HUDEP-2 (cell line): ENCODE measurements at regions not wholly inside any gene's neighbourhood (a gene's known extent, or its start where the extent isn't known, plus 50 kb on each side); places are given as distances from the start of the nearest gene placed in this dataset.
A peak's percentile ranks its signal among the peaks of the same experiment; 100 is the strongest.
"Not testable (repeated sequence)": the region's sequence is repeated elsewhere in the genome, so short reads cannot be mapped to it uniquely, and the experiment has no call there.

Experiments
- DNase-seq, 76 experiments: peaks; one replicate each; lab custom pipeline; 2025; ENCODE audit not compliant: unreplicated experiment in 76 of 76; lab: John Stamatoyannopoulos, UW

DNA sequence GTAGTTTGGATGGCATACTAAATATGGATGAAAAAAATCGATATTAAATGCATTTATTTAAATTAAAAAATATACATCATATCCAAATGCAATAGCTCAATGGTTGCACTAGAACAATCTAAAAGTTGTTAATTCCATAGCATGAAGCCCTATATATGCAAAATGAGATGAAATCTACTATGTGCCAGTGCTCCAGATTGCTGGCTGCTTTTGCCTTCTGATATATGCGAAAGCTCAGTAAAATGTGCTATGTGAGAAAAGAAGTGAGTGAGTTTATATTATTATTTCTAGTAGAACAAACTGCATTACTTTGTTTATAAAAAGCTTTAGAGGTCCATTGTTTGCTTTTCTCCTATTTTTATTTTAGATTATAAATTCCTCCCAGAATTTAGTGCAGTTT is 186.7 kb downstream of the MAT2B start:
- DNase-seq, result no peak

DNA sequence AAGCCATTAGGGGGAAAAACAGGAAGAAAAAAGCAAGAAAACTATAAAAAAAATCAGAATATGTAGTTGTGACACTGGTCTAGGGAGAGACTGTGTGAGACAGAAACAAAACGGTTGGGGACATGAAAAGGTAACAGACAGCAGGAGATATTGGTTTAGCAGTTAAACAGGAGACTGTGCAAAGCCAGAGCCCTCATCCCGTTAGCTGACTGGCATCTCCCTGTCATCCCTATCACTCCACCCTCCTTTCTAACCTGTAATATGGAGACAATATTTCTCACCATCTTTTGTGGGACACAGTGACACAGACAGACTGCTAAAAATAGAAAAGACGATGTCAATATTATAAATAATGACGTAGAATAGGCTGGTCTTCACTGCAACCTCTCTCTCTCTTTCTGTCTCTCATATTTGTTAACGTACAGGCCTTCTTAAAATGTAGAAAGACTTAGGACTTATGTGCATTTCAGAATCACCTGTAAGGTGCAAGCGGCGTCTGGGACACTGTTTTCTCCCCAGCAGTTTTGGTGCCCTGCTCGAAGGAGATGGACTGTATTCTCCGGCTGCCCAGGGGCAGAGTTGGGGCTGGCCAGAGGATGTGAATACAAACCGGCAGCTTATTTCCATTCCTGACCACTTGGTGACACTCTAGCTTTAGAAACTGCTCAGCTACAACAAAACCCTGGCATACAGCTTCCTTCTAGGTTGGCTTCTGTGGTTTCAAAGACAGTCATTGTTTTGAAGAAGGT is 190.6 kb downstream of the MAT2B start:
- DNase-seq, result peak in 11 of 76 experiments; percentile 2 to 44 (median 15)

DNA sequence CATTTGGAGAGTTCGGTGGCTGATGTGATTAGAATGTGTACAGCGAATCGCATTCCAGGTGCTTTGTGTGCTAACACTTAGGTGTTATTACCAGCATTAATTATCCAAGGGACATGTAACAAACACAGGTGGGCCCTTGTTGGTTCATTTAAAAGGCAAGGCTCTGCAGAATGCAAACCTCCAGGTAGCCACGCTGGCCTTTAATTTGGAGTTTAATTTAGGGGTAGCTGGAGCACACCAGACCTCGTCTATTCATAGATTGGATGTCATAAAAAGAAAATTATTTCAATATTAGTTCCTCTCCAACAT is 191.1 kb downstream of the MAT2B start:
- DNase-seq, result peak in 1 of 76 experiments; percentile 1

DNA sequence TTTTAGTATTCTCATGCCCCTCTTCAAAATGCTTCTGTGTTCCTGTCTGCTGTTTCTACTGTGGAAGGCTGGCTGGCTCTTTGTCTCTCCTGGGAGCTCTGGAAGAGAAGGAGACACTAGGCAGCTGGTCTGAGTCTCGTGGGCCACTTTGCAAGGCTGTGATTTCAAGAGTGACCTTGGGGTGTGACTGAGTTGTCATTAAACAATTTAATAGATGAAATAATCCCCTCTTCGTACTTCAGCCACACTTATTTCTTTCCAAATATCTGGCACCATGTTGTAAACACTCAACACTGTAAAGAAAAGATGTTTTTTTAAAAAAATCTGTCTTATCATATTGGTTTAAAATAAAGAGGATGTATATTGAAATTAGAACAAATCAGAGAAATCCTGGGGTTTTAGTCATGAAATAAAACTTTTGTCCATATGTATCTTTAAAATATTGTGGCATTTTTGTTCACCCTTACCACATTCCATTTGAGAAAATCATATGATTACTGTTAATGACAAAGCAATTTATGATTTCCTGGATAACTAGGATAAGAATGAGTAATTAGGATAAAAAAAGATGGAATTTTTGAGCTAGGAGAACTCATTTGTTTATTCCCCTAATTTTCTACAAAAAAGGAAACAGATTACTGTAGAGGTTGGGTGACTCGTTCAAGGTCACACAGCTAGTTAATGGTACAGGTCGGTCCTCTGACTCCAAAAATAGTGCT is 200.8 kb downstream of the MAT2B start:
- no peak for DNase-seq

DNA sequence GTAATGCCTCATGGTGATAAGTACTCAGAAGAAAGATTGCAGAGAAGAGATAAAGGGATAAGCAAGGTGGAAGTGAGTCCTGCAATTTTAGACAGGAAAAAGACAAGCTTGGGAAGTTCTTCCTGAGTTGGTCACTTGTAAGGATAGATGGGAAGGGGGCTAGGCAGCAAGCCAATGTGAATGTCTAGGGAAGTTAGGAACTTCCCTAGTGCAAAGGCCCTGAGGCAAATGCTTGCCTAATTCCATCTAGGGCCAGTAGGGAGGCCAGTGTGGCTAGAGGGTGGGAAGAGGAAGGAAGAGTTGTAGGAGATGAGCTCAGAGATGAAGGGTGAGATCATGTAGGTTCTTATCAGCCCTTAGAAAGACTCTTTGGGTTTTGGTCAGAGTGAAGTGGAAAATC is 206.6 kb downstream of the MAT2B start:
- no peak for DNase-seq

DNA sequence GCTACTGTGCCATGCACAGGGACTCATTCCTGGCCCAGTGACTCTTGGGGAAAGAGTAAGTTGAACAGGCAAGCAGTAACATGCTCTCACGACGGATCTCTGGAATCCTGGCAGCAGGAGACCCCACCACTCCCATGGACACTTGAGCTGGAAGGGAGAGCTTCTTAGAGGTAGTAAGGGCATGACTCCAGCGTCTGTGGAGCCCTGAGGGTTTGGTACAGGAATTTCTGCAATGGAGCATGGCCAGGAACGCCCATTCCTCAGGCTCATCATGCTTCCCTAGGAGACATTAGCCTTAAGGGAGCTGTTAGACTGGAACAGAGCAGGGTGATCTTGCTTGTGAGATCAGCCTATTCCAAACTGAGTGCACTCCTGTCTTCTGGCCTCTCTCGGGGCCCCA is 212.9 kb downstream of the MAT2B start:
- DNase-seq, result no peak

DNA sequence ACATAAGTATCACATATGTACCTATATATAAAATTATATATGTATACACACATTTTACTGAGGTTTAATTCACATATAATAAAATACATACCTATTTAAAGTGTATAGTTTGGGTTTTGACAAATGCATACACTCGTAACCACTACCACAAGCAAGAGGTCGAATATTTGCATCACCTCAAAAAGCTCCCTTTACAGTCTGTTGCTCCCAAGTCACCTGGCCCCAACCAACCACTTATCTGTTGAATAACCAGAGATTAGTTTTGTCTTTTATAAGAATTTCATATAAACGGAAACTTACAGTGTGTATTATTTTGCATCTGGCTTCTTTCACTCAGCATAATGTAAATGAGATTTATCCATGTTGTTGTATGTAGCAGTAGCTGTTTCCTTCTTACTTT is 218.9 kb downstream of the MAT2B start:
- no peak for DNase-seq

DNA sequence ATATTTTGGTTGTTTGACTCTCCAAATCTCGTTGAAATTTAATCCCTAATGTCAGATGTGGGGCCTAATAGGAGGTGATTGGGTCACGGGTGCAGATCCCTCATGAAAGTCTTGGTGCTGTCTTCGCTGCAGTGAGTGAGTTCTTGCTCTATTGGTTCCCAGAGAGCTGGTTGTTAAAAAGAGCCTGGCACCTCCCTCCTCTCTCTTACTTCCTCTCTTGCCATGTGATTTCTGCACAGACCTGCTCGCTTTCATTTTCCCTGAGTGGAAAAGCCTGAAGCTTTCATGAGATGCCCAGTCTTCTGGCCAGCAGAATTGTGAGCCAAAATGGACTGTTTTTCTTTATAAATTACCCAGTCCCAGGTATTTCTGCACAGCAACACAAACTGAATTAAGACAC is 221.6 kb downstream of the MAT2B start:
- no peak for DNase-seq

DNA sequence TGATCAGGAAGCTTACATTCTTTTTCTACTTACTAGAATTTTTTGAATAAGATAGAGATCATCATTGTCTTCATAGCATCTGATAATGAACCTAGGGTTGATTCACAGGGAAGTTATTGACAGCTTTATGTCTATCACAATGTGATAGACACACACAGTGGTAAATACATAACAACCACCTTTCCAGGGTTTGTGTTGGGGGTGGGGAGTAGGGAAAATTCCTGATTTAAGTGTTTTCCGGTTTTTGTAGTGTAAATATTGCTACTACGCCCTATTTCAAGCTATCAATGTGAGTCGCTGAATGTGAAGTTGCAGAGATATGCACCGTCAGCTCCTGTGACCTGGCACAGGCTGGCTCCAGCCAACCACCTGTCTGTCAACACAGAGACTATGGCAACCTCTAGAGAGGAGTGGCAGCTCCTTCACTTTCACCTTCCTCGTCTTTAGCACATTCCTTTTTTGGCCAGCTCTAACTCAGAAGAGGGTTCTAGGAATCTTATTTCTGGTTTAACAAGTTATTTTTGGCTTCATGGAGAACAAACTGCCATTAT is 224.9 kb downstream of the MAT2B start:
- no peak for DNase-seq

DNA sequence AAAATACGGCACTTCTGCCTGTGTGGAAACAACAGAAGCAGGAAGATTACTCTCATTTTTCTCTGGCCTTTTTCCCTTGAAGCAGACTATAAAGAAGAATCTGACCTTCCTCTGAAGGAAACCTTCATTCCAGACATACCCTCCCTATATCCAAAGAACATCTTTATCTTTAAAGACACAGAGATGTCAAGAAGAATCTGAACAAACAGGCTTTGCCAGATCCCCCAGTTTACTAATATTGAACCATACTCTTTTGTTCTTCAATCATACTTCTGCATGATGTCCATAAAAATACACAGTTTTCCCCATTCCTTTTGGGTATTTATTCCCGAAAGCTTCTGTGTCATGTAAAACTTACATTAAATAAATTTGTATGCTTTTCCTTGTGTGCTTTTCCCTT is 225.8 kb downstream of the MAT2B start:
- no peak for DNase-seq

DNA sequence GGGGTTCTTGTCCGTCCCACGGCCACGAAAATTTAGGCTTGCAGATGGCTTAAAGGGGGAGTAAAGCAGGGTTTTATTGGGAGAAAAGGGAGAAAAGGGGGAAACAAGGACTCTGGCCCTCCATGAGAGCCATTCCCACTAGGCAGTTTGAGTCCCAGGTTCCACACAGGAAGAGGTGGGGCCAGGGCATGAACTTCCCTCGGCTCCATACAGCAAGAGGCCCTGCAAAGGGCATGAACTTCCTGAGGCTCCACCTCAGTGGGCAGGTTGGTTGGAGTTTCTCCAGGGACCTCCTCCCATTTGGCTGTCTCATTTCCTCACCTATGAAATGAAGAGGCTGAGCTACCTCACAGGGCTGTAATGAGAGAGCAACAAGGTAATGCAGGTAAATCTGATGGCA is 229.7 kb downstream of the MAT2B start:
- no peak for DNase-seq

DNA sequence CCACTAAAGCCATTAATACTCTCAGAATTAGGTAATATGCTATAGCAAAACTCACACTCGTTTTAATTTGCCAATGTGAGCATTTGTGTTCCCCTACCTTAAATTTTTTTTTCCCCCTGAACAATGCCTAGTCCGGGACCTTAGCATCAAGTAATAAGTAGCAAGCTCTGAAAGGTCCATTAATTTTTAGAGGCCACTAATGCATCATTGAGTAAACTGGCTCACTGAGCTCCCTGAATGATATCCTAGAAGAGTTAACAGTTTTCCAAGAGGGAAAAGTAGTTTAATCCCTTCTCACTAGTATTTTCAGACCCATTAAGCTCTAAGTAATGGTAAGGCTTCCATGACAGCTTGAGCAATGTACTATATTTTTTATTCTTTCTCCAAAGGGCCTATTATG is 242.2 kb downstream of the MAT2B start:
- DNase-seq, result no peak

DNA sequence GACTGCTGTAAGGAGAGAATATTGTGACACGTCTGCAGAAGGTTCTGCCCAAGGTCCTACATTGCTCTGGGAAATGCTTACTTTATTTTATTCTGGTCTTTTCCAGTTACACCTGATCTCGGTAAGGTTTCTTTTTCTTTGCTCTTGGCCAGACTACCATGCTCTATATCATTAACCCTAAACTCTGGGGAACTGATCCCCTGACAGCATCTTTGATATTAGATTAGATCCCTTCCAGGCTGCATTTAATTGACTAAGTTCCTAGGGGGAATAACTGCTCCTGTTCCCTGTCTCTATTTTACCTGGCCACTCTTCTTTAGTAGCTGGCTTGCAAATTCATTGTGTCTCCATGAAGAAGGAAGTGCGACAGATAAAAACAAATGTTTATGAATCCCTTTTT is 243.5 kb downstream of the MAT2B start:
- DNase-seq, result no peak

DNA sequence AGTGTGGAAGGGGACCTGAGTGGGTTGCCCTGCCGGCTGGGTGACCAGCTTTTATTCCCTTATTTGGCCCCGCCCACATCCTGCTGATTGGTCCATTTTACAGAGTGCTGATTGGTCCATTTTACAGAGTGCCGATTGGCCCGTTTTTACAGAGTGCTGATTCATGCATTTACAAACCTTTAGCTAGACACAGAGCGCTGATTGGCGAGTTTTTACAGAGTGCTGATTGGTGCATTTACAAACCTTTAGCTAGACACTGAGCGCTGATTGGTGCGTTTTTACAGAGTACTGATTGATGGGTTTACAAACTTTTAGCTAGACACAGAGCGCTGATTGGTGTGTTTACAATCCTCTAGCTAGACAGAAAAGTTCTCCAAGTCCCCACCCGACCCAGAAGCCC is 245.0 kb downstream of the MAT2B start:
- DNase-seq, result not testable (repeated sequence)

DNA sequence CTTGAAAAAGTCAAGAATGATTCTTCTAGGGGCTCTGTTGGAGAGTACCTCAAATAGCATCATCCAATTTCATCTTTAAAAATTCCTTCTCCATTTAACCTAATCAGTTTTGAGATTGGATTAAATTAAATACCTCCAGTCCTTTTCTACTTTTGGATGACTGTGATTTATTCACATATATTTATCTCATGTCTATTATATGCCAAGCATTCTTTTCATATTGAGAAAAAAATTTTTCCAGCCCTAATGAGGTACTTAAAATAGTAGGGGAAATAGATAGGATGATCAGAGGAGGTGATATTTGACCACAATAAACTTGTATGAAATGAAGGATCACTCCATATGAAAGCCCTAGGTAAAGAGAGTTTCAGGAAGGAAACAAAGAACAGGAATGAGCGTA is 250.1 kb downstream of the MAT2B start:
- no peak for DNase-seq

DNA sequence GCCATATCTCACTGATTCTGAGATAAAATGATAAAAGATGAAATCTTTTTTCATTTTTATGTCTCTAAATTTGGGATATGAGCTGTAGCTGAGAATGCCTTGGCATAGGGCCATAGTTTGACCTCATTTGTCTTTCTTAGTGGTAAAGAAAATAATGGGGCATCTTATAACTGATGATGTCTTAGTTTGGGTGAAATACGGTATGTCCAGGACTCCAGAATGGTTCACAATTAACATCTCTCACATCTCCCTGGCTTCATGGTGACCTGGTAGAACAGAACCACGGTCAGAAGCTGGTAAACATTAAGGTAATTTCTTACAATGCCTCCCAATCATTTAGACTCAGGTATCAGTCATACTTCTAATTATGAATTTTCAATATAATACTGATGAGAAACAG is 250.8 kb downstream of the MAT2B start:
- DNase-seq, result no peak

DNA sequence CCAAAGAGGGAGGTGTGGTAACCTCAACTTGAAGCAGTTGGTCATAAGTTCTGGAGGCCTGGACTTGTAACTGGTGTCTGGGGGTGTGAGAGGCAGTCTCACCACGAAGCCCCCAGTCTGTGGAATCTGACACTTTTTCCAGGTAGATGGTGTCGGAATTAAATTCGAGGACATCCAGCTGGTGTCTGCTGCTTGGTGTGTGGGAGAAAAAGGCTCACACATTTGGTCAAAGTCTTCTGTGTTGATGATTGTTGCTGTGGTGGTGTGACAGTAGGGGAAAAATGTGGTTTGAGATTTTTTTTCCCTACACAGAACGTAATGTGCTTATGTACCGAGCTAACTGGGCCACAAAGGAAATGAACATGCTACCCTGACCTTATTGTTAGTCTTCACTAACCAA is 251.9 kb downstream of the MAT2B start:
- no peak for DNase-seq

DNA sequence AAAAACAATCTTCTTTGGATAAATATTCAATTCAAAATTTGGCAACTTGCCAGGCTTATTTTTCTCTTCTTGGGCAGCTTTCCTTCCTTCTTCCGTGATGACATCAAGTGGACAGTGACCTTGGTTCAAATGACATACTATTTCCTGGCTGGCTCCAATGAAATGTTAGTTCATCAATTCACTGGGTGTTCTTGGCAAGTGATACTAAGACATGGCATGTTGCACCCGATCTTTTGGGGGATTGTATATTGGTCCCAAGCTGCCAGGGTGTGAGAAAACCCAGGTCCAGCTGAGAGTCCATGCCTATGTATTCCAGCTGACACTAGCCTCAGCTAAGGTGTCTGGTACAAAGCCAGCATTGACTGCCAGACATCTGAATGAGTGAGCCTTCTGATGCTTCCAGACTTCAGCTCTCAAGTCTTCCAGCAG is 252.9 kb downstream of the MAT2B start:
- no peak for DNase-seq

DNA sequence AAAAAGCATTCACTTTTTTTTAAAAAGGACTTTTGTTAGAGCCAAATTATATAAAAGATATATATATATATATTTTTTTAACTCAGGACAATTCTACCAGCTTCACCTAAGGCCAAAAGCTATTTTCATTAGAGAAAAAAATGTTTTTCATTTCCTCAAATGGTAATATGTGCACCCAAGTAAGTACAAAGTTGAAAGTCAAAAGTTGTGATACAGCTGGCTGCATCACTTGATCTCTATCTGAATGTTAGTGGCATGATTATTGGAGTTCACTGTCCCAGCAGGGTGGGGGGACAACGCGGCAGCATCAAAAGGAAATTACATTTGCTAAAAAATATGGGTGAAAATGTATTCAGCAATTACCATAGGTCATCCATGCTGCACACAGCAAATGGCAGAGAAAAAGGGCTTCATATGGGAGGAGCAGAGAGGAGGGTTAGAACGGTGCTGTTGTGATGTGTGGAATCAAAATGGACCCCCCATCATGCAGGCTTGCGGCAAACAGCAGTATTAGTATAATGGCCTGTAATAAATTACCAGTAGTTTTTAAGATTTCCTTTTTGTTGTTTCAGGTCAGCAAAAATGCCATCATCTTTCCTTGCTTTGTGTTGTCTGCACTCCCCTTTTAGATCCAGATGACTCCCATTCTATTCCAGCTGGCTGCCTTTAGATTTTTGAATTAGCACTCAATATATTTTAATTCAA is 253.7 kb downstream of the MAT2B start:
- no peak for DNase-seq

DNA sequence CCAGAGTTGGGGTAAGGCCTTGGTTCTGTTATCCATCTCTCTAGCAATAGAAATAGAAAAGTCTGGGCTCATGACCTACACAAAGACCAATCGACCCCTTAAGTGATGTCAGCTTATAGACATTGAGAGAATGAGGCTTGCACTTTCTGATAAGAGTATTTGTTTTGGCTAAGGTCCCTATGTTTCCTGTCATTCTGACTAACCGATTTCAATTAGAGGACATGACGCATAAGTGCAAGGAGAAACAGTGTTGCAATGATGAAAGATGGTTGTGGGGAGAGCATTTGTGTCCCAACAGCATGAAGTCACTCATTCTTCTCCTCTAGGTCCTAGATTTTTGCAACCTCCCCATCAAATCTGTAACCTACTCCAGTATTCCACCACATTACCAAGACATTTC is 255.1 kb downstream of the MAT2B start:
- DNase-seq, result no peak

DNA sequence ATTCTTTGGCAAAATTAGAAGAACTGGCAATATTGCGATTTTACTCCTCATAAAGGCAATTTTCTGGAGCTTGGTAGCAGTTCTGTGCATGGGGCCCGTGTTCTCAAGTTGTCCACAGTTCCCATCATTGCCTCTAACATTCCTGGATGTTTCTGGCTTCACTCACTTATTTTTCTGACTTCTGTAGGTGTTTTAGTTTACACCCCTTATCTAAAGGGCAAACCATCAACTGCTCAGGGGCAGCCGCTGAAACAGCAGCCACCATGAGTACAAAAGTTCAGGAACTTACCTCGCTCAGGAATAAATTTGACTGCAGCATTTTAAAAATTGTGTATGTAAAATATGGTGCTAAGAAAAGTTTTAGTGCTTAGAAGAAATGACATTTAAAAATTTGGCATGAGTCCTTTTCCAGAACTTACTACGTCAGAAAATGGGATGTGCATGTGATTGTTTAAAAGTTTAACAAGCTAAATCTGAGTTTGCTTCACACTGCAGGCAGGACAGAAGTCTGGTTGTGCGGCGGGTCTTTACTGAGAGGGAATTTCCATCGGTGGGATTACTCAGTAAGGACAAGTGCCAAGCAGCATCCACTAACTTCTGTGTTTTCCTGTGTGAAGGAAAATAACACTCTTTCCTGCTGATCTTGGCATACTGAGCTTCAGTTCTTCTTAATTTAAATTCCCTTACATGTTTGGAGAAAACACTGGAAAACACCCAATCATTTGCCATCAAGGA is 261.7 kb downstream of the MAT2B start:
- DNase-seq, result no peak
